ENCODE measurements at regions not wholly inside any gene's neighbourhood (a gene's known extent, or its start where the extent isn't known, plus 50 kb on each side); places are given as distances from the start of the nearest gene placed in this dataset.
"Not testable (repeated sequence)": the region's sequence is repeated elsewhere in the genome, so short reads cannot be mapped to it uniquely, and the experiment has no call there.

GRCh38 chr5:63794979-63795378 is 167.3 kb downstream of the HTR1A start:
- Mint-ChIP-seq H3K9me3 (peaks cover 32% of the 10 kb centered on the region), H3K4me1 (ENCODE audit: low read depth) (no peaks in the 10 kb centered on the region)

GRCh38 chr5:63794296-63794695 is 167.9 kb downstream of the HTR1A start:
- no peak overlapping the region for H3K4me3 Mint-ChIP-seq
- no peaks in the 10 kb centered on the region for H3K27me3 Mint-ChIP-seq
- peaks cover 29% of the 10 kb centered on the region for H3K9me3 Mint-ChIP-seq
- H3K27ac Mint-ChIP-seq, result no peak overlapping the region
- no peaks in the 10 kb centered on the region for H3K4me1 Mint-ChIP-seq (ENCODE audit: low read depth)
- no peaks in the 10 kb centered on the region for H3K36me3 Mint-ChIP-seq (ENCODE audit: low read depth)

More at GRCh38 chr5:63794979-63795378, 167.3 kb downstream of the HTR1A start:
- no peak overlapping the region for H3K4me3 Mint-ChIP-seq
- H3K27ac Mint-ChIP-seq, result no peak overlapping the region
- H3K36me3 Mint-ChIP-seq (ENCODE audit: low read depth), result no peaks in the 10 kb centered on the region
- H3K27me3 Mint-ChIP-seq, result no peaks in the 10 kb centered on the region

- H3K4me3 Mint-ChIP-seq, result no peak overlapping the region
- H3K27me3 Mint-ChIP-seq, result no peaks in the 10 kb centered on the region
- peaks cover 7% of the 10 kb centered on the region for H3K9me3 Mint-ChIP-seq
Observed at GRCh38 chr5:63774939-63775338, 187.3 kb downstream of the HTR1A start.

GRCh38 chr5:63768221-63768620 is 194.0 kb downstream of the HTR1A start:
- no peaks in the 10 kb centered on the region for H3K36me3 Mint-ChIP-seq (ENCODE audit: low read depth)
- no peak overlapping the region for H3K4me3 Mint-ChIP-seq
- no peaks in the 10 kb centered on the region for H3K4me1 Mint-ChIP-seq (ENCODE audit: low read depth)
- H3K27me3 Mint-ChIP-seq, result no peaks in the 10 kb centered on the region
- no peak overlapping the region for H3K27ac Mint-ChIP-seq
- peaks cover 9% of the 10 kb centered on the region for H3K9me3 Mint-ChIP-seq

More at GRCh38 chr5:63774939-63775338, 187.3 kb downstream of the HTR1A start:
- Mint-ChIP-seq H3K36me3 (ENCODE audit: low read depth) (no peaks in the 10 kb centered on the region), H3K27ac (no peak overlapping the region), H3K4me1 (ENCODE audit: low read depth) (no peaks in the 10 kb centered on the region)

- no peaks in the 10 kb centered on the region for H3K36me3 Mint-ChIP-seq (ENCODE audit: low read depth)
- H3K9me3 Mint-ChIP-seq, result peaks cover 7% of the 10 kb centered on the region
- no peak overlapping the region for H3K27ac Mint-ChIP-seq
- no peak overlapping the region for H3K4me3 Mint-ChIP-seq
- H3K4me1 Mint-ChIP-seq (ENCODE audit: low read depth), result no peaks in the 10 kb centered on the region
- H3K27me3 Mint-ChIP-seq, result no peaks in the 10 kb centered on the region
Observed at GRCh38 chr5:63760965-63761364, 201.3 kb downstream of the HTR1A start.

- no peaks in the 10 kb centered on the region for H3K27me3 Mint-ChIP-seq
- peaks cover 13% of the 10 kb centered on the region for H3K9me3 Mint-ChIP-seq
- no peaks in the 10 kb centered on the region for H3K4me1 Mint-ChIP-seq (ENCODE audit: low read depth)
- H3K27ac Mint-ChIP-seq, result no peak overlapping the region
- no peaks in the 10 kb centered on the region for H3K36me3 Mint-ChIP-seq (ENCODE audit: low read depth)
- no peak overlapping the region for H3K4me3 Mint-ChIP-seq
Observed at GRCh38 chr5:63743096-63743798, 219.0 kb downstream of the HTR1A start.

GRCh38 chr5:63732880-63733279 is 229.4 kb downstream of the HTR1A start:
- not testable (repeated sequence) for H3K4me1 Mint-ChIP-seq (ENCODE audit: low read depth); H3K27me3 Mint-ChIP-seq; H3K27ac Mint-ChIP-seq; H3K4me3 Mint-ChIP-seq; H3K36me3 Mint-ChIP-seq (ENCODE audit: low read depth)
- H3K9me3 Mint-ChIP-seq, result peaks cover 11% of the 10 kb centered on the region

GRCh38 chr5:63727583-63727982 is 234.7 kb downstream of the HTR1A start:
- no peak overlapping the region for H3K27ac Mint-ChIP-seq
- H3K27me3 Mint-ChIP-seq, result no peaks in the 10 kb centered on the region
- H3K9me3 Mint-ChIP-seq, result peaks cover 7% of the 10 kb centered on the region
- H3K4me1 Mint-ChIP-seq (ENCODE audit: low read depth), result no peaks in the 10 kb centered on the region
- no peaks in the 10 kb centered on the region for H3K36me3 Mint-ChIP-seq (ENCODE audit: low read depth)
- H3K4me3 Mint-ChIP-seq, result no peak overlapping the region

GRCh38 chr5:63726496-63726895 is 235.7 kb downstream of the HTR1A start:
- Mint-ChIP-seq H3K27me3 (no peaks in the 10 kb centered on the region), H3K9me3 (peaks cover under 1% of the 10 kb centered on the region), H3K4me3 (no peak overlapping the region), H3K36me3 (ENCODE audit: low read depth) (no peaks in the 10 kb centered on the region), H3K27ac (no peak overlapping the region), H3K4me1 (ENCODE audit: low read depth) (no peaks in the 10 kb centered on the region)

GRCh38 chr5:63719147-63719546 is 243.1 kb downstream of the HTR1A start:
- Mint-ChIP-seq H3K36me3 (ENCODE audit: low read depth) (no peaks in the 10 kb centered on the region), H3K4me3 (no peak overlapping the region), H3K9me3 (peaks cover 5% of the 10 kb centered on the region), H3K27me3 (no peaks in the 10 kb centered on the region), H3K27ac (no peak overlapping the region), H3K4me1 (ENCODE audit: low read depth) (no peaks in the 10 kb centered on the region)

GRCh38 chr5:63700241-63700640 is 262.0 kb downstream of the HTR1A start:
- Mint-ChIP-seq H3K9me3 (peaks cover 4% of the 10 kb centered on the region), H3K4me1 (ENCODE audit: low read depth) (no peaks in the 10 kb centered on the region), H3K4me3 (no peak overlapping the region), H3K36me3 (ENCODE audit: low read depth) (no peaks in the 10 kb centered on the region), H3K27ac (no peak overlapping the region), H3K27me3 (no peaks in the 10 kb centered on the region)

- H3K27ac Mint-ChIP-seq, result no peak overlapping the region
- H3K4me3 Mint-ChIP-seq, result no peak overlapping the region
- H3K9me3 Mint-ChIP-seq, result peaks cover 4% of the 10 kb centered on the region
- H3K36me3 Mint-ChIP-seq (ENCODE audit: low read depth), result no peaks in the 10 kb centered on the region
- H3K27me3 Mint-ChIP-seq, result no peaks in the 10 kb centered on the region
- no peaks in the 10 kb centered on the region for H3K4me1 Mint-ChIP-seq (ENCODE audit: low read depth)
Observed at GRCh38 chr5:63697811-63698210, 264.4 kb downstream of the HTR1A start.

- Mint-ChIP-seq H3K36me3 (ENCODE audit: low read depth) (no peaks in the 10 kb centered on the region), H3K27ac (no peak overlapping the region), H3K9me3 (no peaks in the 10 kb centered on the region), H3K4me1 (ENCODE audit: low read depth) (no peaks in the 10 kb centered on the region), H3K4me3 (no peak overlapping the region), H3K27me3 (no peaks in the 10 kb centered on the region)
Observed at GRCh38 chr5:63690546-63690945, 271.7 kb downstream of the HTR1A start.

GRCh38 chr5:63687854-63688516 is 274.3 kb downstream of the HTR1A start:
- H3K36me3 Mint-ChIP-seq (ENCODE audit: low read depth), result no peaks in the 10 kb centered on the region
- H3K27me3 Mint-ChIP-seq, result no peaks in the 10 kb centered on the region
- H3K4me1 Mint-ChIP-seq (ENCODE audit: low read depth), result no peaks in the 10 kb centered on the region
- H3K4me3 Mint-ChIP-seq, result no peak overlapping the region
- H3K27ac Mint-ChIP-seq, result no peak overlapping the region
- H3K9me3 Mint-ChIP-seq, result no peaks in the 10 kb centered on the region

- no peak overlapping the region for H3K4me3 Mint-ChIP-seq
- no peaks in the 10 kb centered on the region for H3K36me3 Mint-ChIP-seq (ENCODE audit: low read depth)
- H3K27ac Mint-ChIP-seq, result no peak overlapping the region
- no peaks in the 10 kb centered on the region for H3K27me3 Mint-ChIP-seq
- peaks cover 2% of the 10 kb centered on the region for H3K9me3 Mint-ChIP-seq
- H3K4me1 Mint-ChIP-seq (ENCODE audit: low read depth), result no peaks in the 10 kb centered on the region
Observed at GRCh38 chr5:63686938-63687337, 275.3 kb downstream of the HTR1A start.

GRCh38 chr5:63686181-63686580 is 276.1 kb downstream of the HTR1A start:
- Mint-ChIP-seq H3K36me3 (ENCODE audit: low read depth) (no peaks in the 10 kb centered on the region), H3K4me1 (ENCODE audit: low read depth) (no peaks in the 10 kb centered on the region), H3K4me3 (no peak overlapping the region), H3K9me3 (peaks cover 2% of the 10 kb centered on the region), H3K27ac (no peak overlapping the region), H3K27me3 (no peaks in the 10 kb centered on the region)
